Hepatocyte (in vitro differentiated cells): ENCODE measurements at regions not wholly inside any gene's neighbourhood (a gene's known extent, or its start where the extent isn't known, plus 50 kb on each side); places are given as distances from the start of the nearest gene placed in this dataset.

Experiments used
- DNase-seq: peaks from one replicate; pipeline ENCODE4 v3.0.0-alpha.2; 2016; ENCODE audit warnings: low spot score
- H2AFZ ChIP-seq: fragments of 200-600 bp; sonication (generic); 2 replicates; pipeline ENCODE4 v1.6.0; 2016; ENCODE audit warnings: antibody characterized with exemption, mild to moderate bottlenecking
- H3K27ac ChIP-seq: fragments of 200-600 bp; sonication (generic); 2 replicates; pipeline ENCODE4 v1.5.1; 2016; ENCODE audit warnings: mild to moderate bottlenecking
- H3K27me3 ChIP-seq: fragments of 200-600 bp; sonication (generic); 2 replicates; pipeline ENCODE4 v1.6.1; 2016
- H3K36me3 ChIP-seq: fragments of 200-600 bp; sonication (generic); replicated peaks from 2 replicates; pipeline ENCODE4 v1.5.1; 2016; ENCODE audit warnings: low read depth; ENCODE audit not compliant: insufficient read depth
- H3K4me1 ChIP-seq: fragments of 200-600 bp; sonication (generic); 2 replicates; pipeline ENCODE4 v1.5.1; 2016; ENCODE audit warnings: mild to moderate bottlenecking, moderate library complexity; ENCODE audit not compliant: insufficient read depth
- H3K4me2 ChIP-seq: fragments of 200-600 bp; sonication (generic); 2 replicates; pipeline ENCODE4 v1.6.0; 2016
- H3K4me3 ChIP-seq: fragments of 200-600 bp; sonication (generic); 2 replicates; pipeline ENCODE4 v1.5.1; 2016; ENCODE audit warnings: mild to moderate bottlenecking
- H3K79me2 ChIP-seq: fragments of 200-600 bp; sonication (generic); 2 replicates; pipeline ENCODE4 v1.6.0; 2017; ENCODE audit warnings: mild to moderate bottlenecking
- H3K9me2 ChIP-seq: fragments of 200-600 bp; sonication (generic); replicated peaks from 2 replicates; pipeline ENCODE4 v1.6.0; 2017; ENCODE audit warnings: mild to moderate bottlenecking; ENCODE audit not compliant: insufficient read depth
- H3K9me3 ChIP-seq: fragments of 200-600 bp; sonication (generic); 2 replicates; pipeline ENCODE4 v1.5.1; 2016; ENCODE audit warnings: low read depth, mild to moderate bottlenecking
- H4K20me1 ChIP-seq: fragments of 200-600 bp; sonication (generic); 2 replicates; pipeline ENCODE4 v1.6.0; 2016; ENCODE audit warnings: mild to moderate bottlenecking; ENCODE audit not compliant: insufficient read depth, poor library complexity, severe bottlenecking
- CTCF ChIP-seq: fragments of 200-600 bp; sonication (generic); IDR thresholded peaks from 2 replicates; pipeline ENCODE4 v1.5.1; 2016; ENCODE audit warnings: antibody characterized with exemption, mild to moderate bottlenecking; ENCODE audit not compliant: poor library complexity
- EZH2 ChIP-seq: fragments of 200-600 bp; sonication (generic); IDR thresholded peaks from 2 replicates; pipeline ENCODE4 v1.6.1; 2016; ENCODE audit warnings: antibody characterized with exemption, mild to moderate bottlenecking, borderline replicate concordance
- EZH2phosphoT487 ChIP-seq: fragments of 200-600 bp; sonication (generic); IDR thresholded peaks from one replicate; pipeline ENCODE4 v1.6.1; 2018; ENCODE audit warnings: antibody characterized with exemption, mild to moderate bottlenecking, low read depth, moderate library complexity; ENCODE audit not compliant: unreplicated experiment, severe bottlenecking
- whole genome bisulfite sequencing: methylation state at CpG from one replicate; pipeline ENCODE4 v1.1.6; 2016; ENCODE audit warnings: low lambda C conversion rate; ENCODE audit errors: missing lambda C conversion rate; 5-methylcytosine and 5-hydroxymethylcytosine counted together

GRCh38 chr12:71236133-71236660 is 78.4 kb upstream of the TSPAN8 start:
- Histone ChIP-seq H3K9me2 (no peaks in the 10 kb centered on the region), H3K4me2 (no peak overlapping the region), H4K20me1 (no peaks in the 10 kb centered on the region), H3K27ac (no peak overlapping the region), H3K27me3 (no peaks in the 10 kb centered on the region), H3K79me2 (no peaks in the 10 kb centered on the region), H2AFZ (no peak overlapping the region), H3K9me3 (no peaks in the 10 kb centered on the region), H3K36me3 (no peaks in the 10 kb centered on the region), H3K4me1 (no peaks in the 10 kb centered on the region), H3K4me3 (no peak overlapping the region)
- TF ChIP-seq EZH2phosphoT487: no peak
- no peak for TF ChIP-seq EZH2
- no peak for TF ChIP-seq CTCF
- no peak for DNase-seq
- WGBS: 83% methylated on average over 3 of the region's 3 CpGs

- Histone ChIP-seq H3K4me3 (no peak overlapping the region), H3K4me1 (no peaks in the 10 kb centered on the region), H3K9me2 (no peaks in the 10 kb centered on the region), H3K9me3 (no peaks in the 10 kb centered on the region), H4K20me1 (no peaks in the 10 kb centered on the region), H3K27me3 (no peaks in the 10 kb centered on the region), H3K27ac (no peak overlapping the region), H2AFZ (no peak overlapping the region), H3K79me2 (no peaks in the 10 kb centered on the region), H3K4me2 (no peak overlapping the region), H3K36me3 (no peaks in the 10 kb centered on the region)
- 77% methylated on average over 2 of the region's 2 CpGs for WGBS
- no peak for TF ChIP-seq CTCF
- no peak for TF ChIP-seq EZH2phosphoT487
- no peak for TF ChIP-seq EZH2
- no peak for DNase-seq
These were observed 75.3 kb upstream of the TSPAN8 start for GRCh38 chr12:71233083-71233482.

DNA sequence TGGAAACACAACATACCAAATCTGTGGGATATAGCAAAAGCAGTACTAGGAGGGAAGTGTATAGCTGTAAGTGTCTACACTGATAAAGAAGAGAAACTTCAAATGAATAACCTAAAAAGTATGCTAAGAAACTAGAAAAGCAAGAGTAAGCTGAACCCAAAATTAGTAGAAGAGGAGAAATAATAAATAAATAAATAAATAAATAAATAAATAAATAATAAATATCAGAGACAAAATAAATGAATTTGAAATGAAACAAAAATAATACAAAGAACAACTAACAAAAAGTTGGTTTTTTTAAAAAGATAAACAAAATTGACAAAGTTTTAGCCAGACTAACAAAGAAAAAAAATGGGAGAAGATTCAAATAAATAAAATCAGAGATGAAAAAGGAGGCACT is 72.7 kb upstream of the TSPAN8 start:
- Histone ChIP-seq H3K9me3 (no peaks in the 10 kb centered on the region), H3K4me1 (no peaks in the 10 kb centered on the region), H3K9me2 (no peaks in the 10 kb centered on the region), H3K27me3 (no peaks in the 10 kb centered on the region), H3K4me2 (no peak overlapping the region), H3K36me3 (no peaks in the 10 kb centered on the region), H2AFZ (no peak overlapping the region), H3K79me2 (no peaks in the 10 kb centered on the region), H3K27ac (no peak overlapping the region), H4K20me1 (no peaks in the 10 kb centered on the region), H3K4me3 (no peak overlapping the region)
- DNase-seq: no peak
- TF ChIP-seq EZH2 (no peak), EZH2phosphoT487 (no peak), CTCF (no peak)

- no peaks in the 10 kb centered on the region for H3K9me2 ChIP-seq
- no peak overlapping the region for H3K4me3 ChIP-seq
- H2AFZ ChIP-seq: no peak overlapping the region
- H3K4me1 ChIP-seq: peaks cover under 1% of the 10 kb centered on the region
- no peak for DNase-seq
- no peaks in the 10 kb centered on the region for H3K9me3 ChIP-seq
- H3K79me2 ChIP-seq: no peaks in the 10 kb centered on the region
- no peaks in the 10 kb centered on the region for H3K36me3 ChIP-seq
- TF ChIP-seq CTCF (no peak), EZH2phosphoT487 (no peak), EZH2 (no peak)
- no peak overlapping the region for H3K27ac ChIP-seq
- H4K20me1 ChIP-seq: no peaks in the 10 kb centered on the region
- H3K27me3 ChIP-seq: no peaks in the 10 kb centered on the region
- H3K4me2 ChIP-seq: no peak overlapping the region
These were observed 65.3 kb upstream of the TSPAN8 start for GRCh38 chr12:71223139-71223538.
